ENCODE measurements at regions not wholly inside any gene's neighbourhood (a gene's known extent, or its start where the extent isn't known, plus 50 kb on each side); places are given as distances from the start of the nearest gene placed in this dataset.

DNA sequence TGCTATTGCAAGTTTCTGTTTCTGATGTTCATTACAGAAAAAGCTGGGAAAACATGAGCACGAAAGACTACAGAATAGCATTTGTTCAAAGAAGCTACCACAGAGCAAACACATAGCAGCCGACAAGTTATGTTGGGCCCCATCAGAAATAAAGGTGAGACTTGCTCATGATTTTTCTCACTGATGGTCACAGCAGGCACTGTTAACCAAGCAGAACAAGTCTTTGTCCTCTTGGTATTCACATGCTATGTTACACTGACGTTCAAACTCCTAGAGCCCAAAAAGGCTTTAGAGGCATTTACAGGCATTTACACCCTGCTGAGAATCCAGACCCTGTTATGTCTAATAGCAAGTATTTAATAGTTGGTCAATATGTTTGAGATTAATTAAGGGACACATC, 235.0 kb upstream of the HNMT start:
- no peak for TF ChIP-seq POLR2A (IDR thresholded peaks at IDR 0.05)
- TF ChIP-seq, protein P1, sequence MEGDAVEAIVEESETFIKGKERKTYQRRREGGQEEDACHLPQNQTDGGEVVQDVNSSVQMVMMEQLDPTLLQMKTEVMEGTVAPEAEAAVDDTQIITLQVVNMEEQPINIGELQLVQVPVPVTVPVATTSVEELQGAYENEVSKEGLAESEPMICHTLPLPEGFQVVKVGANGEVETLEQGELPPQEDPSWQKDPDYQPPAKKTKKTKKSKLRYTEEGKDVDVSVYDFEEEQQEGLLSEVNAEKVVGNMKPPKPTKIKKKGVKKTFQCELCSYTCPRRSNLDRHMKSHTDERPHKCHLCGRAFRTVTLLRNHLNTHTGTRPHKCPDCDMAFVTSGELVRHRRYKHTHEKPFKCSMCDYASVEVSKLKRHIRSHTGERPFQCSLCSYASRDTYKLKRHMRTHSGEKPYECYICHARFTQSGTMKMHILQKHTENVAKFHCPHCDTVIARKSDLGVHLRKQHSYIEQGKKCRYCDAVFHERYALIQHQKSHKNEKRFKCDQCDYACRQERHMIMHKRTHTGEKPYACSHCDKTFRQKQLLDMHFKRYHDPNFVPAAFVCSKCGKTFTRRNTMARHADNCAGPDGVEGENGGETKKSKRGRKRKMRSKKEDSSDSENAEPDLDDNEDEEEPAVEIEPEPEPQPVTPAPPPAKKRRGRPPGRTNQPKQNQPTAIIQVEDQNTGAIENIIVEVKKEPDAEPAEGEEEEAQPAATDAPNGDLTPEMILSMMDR (IDR thresholded peaks at IDR 0.05) = no peak
- no peaks in the 10 kb centered on the region for H3K9me3 ChIP-seq
- WGBS, 2 donors = 66 to 76% methylated on average over 3 of the region's 3 CpGs
- no peak for DNase-seq
- H3K4me3 ChIP-seq = no peak overlapping the region
- no peaks in the 10 kb centered on the region for H3K27me3 ChIP-seq
- no peak overlapping the region for H3K27ac ChIP-seq
- H3K36me3 ChIP-seq (ENCODE audit: low read depth, missing control alignments) = no peaks in the 10 kb centered on the region
- no peaks in the 10 kb centered on the region for H3K4me1 ChIP-seq
- intact Hi-C loops (cut with DNase I; ENCODE audit: low total_unique reads) = no loop called here

DNA sequence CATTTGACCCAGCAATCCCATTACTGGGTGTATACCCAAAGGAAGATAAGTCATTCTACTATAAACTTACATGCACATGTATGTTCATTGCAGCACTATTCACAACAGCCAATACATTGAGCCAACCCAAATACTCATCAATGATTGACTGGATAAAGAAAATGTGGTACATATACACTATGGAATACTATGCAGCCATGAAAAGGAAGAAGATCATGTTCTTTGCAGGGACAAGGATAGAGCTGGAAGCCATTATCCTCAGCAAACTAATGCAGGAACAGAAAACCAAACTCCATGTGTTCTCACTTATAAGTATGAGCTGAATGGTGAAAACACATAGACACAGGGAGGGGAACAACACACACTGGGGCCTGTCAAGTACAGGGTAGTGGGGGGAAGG, 226.7 kb upstream of the HNMT start:
- H3K27me3 ChIP-seq = no peaks in the 10 kb centered on the region

DNA sequence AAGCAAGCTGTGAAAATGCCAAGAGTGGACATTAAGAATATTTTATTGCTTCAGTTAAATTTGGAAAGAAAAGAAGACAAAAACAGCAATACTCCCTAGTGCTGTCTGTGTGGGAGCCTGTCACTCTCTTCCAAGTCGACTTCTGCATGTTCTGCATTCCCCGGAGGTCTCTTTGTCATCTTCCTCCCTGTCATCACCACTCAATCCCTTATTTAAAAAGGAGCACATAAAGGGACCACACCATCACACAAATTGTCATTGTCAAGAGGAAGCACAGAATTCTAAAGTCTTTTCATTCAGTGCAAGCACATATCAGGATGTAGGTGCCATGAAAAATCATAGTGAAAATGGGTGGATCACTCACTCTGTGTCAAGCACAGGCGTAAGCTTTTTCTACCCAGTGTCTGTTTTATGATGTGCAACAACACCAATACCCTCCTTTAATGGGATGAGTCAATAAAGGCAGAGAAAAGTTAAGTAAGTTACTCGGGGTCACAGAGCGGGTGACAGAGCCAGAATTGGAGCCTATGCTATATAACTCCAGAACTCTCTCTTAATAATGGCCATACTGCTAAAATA, 222.4 kb upstream of the HNMT start:
- DNase-seq = no peak
- no peaks in the 10 kb centered on the region for H3K4me1 ChIP-seq
- TF ChIP-seq, protein P1 (IDR thresholded peaks at IDR 0.05) = no peak
- no peak for TF ChIP-seq POLR2A (IDR thresholded peaks at IDR 0.05)
- no peak overlapping the region for H3K27ac ChIP-seq
- no peaks in the 10 kb centered on the region for H3K36me3 ChIP-seq (ENCODE audit: low read depth, missing control alignments)
- 67 to 70% methylated on average over 5 of the region's 5 CpGs for WGBS, 2 donors
- H3K4me3 ChIP-seq = no peak overlapping the region
- H3K9me3 ChIP-seq = no peaks in the 10 kb centered on the region
- no peaks in the 10 kb centered on the region for H3K27me3 ChIP-seq
- intact Hi-C loops (cut with DNase I; ENCODE audit: low total_unique reads) = no loop called here

More for the DNA sequence above, 226.7 kb upstream of the HNMT start:
- Histone ChIP-seq H3K27ac (no peak overlapping the region), H3K9me3 (no peaks in the 10 kb centered on the region), H3K4me3 (no peak overlapping the region), H3K4me1 (no peaks in the 10 kb centered on the region), H3K36me3 (ENCODE audit: low read depth, missing control alignments) (no peaks in the 10 kb centered on the region)
- intact Hi-C loops (cut with DNase I; ENCODE audit: low total_unique reads) = no loop called here
- no peak for TF ChIP-seq POLR2A (IDR thresholded peaks at IDR 0.05)
- TF ChIP-seq, protein P1 (IDR thresholded peaks at IDR 0.05) = no peak
- DNase-seq = no peak

DNA sequence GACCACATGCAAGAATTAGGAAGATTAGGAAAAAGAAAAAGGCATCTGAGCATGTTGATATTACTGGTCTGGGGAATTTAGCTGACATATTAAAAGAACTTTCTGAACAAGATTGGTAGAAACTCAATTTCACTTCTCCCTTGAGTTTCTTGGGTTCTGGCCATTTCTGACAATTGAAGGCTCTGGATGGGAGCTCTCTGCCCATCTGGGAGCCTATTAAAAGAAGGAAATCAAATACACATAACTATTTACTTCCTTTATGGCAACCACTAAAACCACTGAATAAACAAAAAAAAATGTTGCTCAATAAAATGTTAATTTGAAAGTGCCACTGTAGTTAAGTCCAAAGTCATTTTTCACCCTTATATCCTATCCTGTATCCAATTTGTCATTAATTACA, 216.8 kb upstream of the HNMT start:
- no peaks in the 10 kb centered on the region for H3K4me1 ChIP-seq
- no peak for TF ChIP-seq POLR2A (IDR thresholded peaks at IDR 0.05)
- intact Hi-C loops (cut with DNase I; ENCODE audit: low total_unique reads) = no loop called here

DNA sequence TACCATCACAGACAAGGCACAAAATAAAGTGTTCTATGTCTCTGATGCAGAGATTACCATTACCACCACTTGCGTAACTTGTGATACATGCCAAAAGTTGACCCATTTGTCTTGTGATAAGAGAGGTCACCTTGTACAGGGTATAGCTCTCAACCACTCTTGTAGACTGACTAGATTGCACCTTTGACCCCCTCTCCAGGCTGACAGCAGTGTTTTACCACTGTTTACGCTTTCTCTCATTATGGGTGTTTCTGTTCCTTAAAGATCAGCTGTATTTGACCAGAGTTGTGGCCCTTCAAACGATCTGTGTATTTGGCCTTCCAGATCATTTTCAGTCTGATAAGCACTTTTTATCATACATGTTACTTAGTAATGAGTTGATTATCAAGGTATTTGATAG, 215.7 kb upstream of the HNMT start:
- Histone ChIP-seq H3K36me3 (ENCODE audit: low read depth, missing control alignments) (no peaks in the 10 kb centered on the region), H3K27me3 (no peaks in the 10 kb centered on the region), H3K4me1 (no peaks in the 10 kb centered on the region), H3K9me3 (no peaks in the 10 kb centered on the region), H3K4me3 (no peak overlapping the region), H3K27ac (no peak overlapping the region)
- TF ChIP-seq, protein P1 (IDR thresholded peaks at IDR 0.05) = no peak
- no peak for TF ChIP-seq POLR2A (IDR thresholded peaks at IDR 0.05)
- 83 to 85% methylated on average over 3 of the region's 3 CpGs for WGBS, 2 donors
- no peak for DNase-seq
- intact Hi-C loops (cut with DNase I; ENCODE audit: low total_unique reads) = no loop called here

More for the DNA sequence above, 216.8 kb upstream of the HNMT start:
- no peak overlapping the region for H3K27ac ChIP-seq
- H3K27me3 ChIP-seq = no peaks in the 10 kb centered on the region
- DNase-seq = no peak
- no peaks in the 10 kb centered on the region for H3K36me3 ChIP-seq (ENCODE audit: low read depth, missing control alignments)
- H3K9me3 ChIP-seq = no peaks in the 10 kb centered on the region
- H3K4me3 ChIP-seq = no peak overlapping the region
